GM13976 (cell line): ENCODE measurements at regions not wholly inside any gene's neighbourhood (a gene's known extent, or its start where the extent isn't known, plus 50 kb on each side); places are given as distances from the start of the nearest gene placed in this dataset.
"Not testable (repeated sequence)": the region's sequence is repeated elsewhere in the genome, so short reads cannot be mapped to it uniquely, and the experiment has no call there.

Source experiments
- DNase-seq: peaks from one replicate; pipeline ENCODE4 v3.0.0; 2012; ENCODE audit warnings: low spot score
- CTCF ChIP-seq: IDR thresholded peaks from 2 replicates; pipeline ENCODE4 v1.5.1; 2012; ENCODE audit warnings: borderline replicate concordance, mild to moderate bottlenecking; ENCODE audit not compliant: insufficient read depth; ENCODE audit errors: extremely low read depth, missing control alignments, control extremely low read depth
- in situ Hi-C: fragments of 300-500 bp; cut with MboI; formaldehyde crosslinking; loops from one replicate; pipeline ENCODE4 v1.12.0; 2022; ENCODE audit warnings: low sequenced_read_pairs, mixed read lengths, inconsistent platforms; ENCODE audit not compliant: unreplicated experiment

GRCh38 chr6:27604986-27605385 lies 132.1 kb upstream of the ZNF184 start:
- in situ Hi-C loops: no loop called here
- peak; percentile 71 for DNase-seq
- no peak for TF ChIP-seq CTCF

GRCh38 chr6:27601668-27602254 lies 128.9 kb upstream of the ZNF184 start:
- no peak for DNase-seq
- in situ Hi-C loops: no loop called here
- no peak for TF ChIP-seq CTCF

GRCh38 chr6:27599859-27600532 lies 127.1 kb upstream of the ZNF184 start:
- DNase-seq: peak; percentile 44
- TF ChIP-seq CTCF: no peak
- in situ Hi-C loops: no loop called here

GRCh38 chr6:27597031-27597567 lies 124.2 kb upstream of the ZNF184 start:
- in situ Hi-C loops, DNase-seq: not testable (repeated sequence)

DNA sequence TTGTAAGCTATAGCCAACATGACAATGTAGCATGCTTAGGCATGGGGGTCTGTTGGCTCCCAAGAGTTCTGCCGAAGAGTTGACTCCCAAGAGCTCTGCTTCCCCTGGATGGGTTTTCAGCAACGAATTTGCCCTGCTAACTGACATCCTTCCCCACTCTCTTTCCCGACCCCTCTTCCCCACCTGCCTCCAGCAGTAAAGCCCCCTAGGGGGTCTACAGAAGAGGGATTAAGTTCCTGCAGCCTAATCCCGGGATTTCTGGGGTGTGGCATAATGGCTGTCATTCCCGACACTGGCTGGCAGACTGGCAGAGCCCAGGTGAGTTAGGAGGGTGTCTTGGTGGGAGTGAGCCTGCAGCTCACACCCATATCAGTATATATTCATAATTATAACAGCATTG lies 121.0 kb upstream of the ZNF184 start:
- no peak for DNase-seq
- in situ Hi-C loops: no loop called here
- no peak for TF ChIP-seq CTCF

GRCh38 chr6:27593200-27593818 lies 120.4 kb upstream of the ZNF184 start:
- no peak for DNase-seq
- in situ Hi-C loops: no loop called here
- no peak for TF ChIP-seq CTCF
